Stromal cell of bone marrow (primary cell): ENCODE measurements at regions not wholly inside any gene's neighbourhood (a gene's known extent, or its start where the extent isn't known, plus 50 kb on each side); places are given as distances from the start of the nearest gene placed in this dataset.
A peak's percentile ranks its signal among the peaks of the same experiment; 100 is the strongest.

Source experiments
- DNase-seq: peaks from one replicate; pipeline ENCODE4 v3.0.0-alpha.2; 2012; ENCODE audit warnings: low read depth

- peak; percentile 65 for DNase-seq
Observed at GRCh38 chr4:152094970-152095700, 334.3 kb upstream of the GATB start.

GRCh38 chr4:152091405-152091804 is 330.6 kb upstream of the GATB start:
- no peak for DNase-seq

DNA sequence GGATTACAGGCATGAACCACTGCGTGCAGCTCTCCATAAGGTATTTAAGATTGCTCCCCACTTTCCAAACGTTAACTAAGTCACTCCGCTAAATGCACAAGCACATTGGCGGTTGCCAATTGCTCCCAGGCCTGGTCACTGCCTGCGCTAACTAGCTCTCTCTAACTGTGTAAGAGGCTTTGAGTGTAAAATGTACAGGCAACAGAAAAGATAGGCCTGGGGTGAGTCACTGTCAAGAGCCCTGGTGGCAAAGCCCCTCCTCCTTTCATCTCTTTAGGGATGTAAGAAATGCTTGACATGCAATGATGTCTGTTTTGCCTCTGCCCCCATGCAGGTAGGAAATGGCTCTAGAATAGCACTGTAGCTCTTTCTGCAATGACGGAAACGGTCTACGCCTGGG is 329.7 kb upstream of the GATB start:
- no peak for DNase-seq

DNA sequence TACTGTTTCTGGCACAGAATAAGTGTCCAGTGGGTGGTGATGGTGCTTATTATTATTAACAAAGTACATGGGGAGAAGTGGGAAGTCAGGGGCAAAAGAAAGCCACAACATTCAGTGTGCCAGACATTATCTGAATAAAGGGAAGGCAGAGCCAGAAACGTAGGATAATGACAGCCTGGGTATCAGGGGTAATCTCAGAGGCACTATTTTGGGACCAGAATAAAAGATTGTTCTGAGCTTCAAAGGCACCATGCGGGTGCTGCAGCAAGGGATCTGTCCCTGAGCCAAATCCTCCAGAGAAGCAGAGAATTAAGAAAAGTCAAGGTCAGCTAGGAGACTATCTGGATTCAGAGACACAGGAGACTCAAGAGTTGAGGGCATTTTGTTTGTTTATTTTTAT is 328.8 kb upstream of the GATB start:
- DNase-seq, result no peak

DNA sequence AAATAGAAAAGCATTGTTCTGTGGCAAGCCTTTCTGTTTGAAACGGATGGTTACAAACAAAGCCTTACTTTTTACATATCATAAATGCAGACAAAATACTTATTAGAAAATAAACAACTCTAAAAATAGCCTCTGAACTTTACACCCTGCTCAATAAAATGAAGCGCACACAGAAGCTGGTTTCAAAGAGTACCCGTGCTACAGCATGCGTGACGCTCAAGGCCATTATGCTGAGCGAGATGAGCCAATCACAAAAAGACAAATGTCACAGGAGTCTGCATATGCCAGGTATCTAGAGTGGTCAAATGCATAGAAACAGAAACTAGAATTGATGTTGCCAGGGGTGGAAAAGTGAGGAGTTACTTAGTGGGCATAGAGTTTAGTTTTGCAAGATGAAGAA is 326.5 kb upstream of the GATB start:
- no peak for DNase-seq

DNA sequence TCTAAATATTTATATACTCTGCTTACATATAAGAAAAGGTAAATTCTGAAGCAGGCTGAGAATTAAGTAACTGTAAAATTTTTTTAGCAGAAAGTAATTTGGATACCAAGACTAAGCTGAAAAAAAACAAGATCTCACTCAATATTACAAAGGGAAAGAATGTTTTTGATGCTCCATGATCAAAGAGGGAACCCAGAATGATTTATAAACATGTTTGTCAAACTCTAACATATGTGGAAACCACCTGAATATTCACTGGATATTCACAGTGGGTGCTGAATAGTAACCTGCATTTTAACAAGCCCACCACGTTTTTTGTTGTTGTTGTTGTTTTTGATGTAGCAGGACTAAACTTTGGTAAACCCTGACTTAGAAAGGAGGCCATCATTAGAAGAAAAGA is 324.9 kb upstream of the GATB start:
- DNase-seq, result no peak

- no peak for DNase-seq
Observed at GRCh38 chr4:152083338-152083737, 322.5 kb upstream of the GATB start.

GRCh38 chr4:152081024-152081423 is 320.2 kb upstream of the GATB start:
- DNase-seq, result no peak

GRCh38 chr4:152079543-152080293 is 318.9 kb upstream of the GATB start:
- no peak for DNase-seq

DNA sequence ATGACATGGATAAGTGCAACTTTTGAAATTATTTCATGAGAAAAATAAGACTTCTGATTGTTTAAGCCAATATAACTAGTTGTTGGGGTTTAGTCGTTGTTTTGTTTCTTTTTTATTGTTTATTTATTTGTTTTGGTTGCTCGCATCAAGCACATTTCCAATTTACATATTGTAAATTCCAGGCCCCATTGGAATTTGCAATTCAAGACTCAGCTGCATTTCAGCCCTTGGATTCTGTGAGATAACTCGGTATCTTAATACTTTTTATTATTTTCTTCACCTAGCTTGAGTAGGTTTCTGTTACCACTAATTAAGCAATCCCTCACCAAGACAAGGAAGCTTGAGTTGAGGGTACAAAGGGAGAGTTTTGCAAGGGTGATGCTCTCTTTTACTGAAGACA is 318.3 kb upstream of the GATB start:
- DNase-seq, result no peak

- DNase-seq, result no peak
Observed at GRCh38 chr4:152077582-152077981, 316.8 kb upstream of the GATB start.

DNA sequence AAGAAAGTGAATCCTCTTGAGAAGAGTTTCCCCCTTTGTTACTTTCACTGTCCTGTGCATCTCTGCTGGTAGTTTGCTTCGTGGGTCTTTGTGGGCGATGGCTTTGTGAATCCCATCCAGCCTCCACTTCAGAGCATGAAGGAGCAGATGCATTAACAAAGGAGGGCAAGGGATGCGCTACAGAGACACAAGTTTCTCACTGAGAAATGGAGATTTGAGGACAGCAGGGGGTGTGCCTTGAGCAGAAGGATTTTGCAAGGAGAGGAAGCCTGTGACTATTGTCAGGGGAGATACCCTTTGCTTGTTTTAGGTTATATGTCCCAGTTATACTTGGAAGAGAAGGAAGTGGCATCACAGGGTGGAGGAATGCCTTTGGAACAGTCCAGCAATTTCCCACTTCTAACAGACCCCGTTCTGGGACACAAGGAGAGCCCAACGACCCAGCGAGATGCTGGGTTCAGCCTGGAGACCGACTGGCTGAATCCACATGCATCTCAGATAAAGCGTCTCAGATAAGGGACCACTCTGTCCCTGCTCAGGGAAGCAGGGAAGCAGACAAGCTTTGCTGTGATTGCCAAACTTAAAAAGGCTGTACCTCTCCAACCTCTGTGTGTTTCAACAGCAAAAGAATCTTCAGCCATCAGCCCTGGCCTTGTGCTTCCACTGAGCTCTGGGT is 314.6 kb upstream of the GATB start:
- DNase-seq, result no peak

DNA sequence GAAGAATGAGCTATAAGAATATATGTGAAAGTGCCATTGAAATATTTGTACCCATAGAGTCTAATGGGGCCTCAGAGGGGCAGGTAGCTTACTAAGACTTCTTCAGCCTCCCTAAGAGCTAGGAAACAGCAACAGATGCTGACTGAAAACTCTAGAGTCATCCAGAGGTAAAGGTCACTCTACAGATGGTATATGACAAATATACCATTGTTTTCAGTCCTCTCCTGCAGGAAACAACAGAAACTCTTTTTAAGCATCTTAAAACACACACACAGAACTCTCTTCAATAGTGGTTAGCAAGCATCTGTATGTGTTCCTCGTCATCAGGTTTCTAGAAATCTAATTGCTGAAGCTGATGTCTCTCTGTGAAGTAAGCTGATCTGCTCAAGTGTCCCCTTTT is 313.8 kb upstream of the GATB start:
- DNase-seq, result no peak

DNA sequence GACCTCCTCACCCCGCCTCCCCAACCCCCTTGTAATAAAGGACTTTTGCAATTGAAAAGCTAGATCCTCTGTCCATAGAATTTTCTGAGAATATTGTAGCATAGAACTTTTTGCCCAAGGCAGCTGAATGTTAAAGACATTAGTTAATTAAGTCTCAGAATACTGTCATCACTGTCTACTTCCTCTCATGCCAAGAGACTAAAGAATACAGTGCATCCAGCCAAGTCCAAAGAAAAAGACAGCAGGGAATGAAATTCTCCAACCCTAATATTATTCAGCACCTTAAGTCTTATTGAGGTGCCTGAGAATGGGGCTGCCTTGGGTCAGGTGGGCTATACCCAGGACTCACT is 313.3 kb upstream of the GATB start:
- no peak for DNase-seq

DNA sequence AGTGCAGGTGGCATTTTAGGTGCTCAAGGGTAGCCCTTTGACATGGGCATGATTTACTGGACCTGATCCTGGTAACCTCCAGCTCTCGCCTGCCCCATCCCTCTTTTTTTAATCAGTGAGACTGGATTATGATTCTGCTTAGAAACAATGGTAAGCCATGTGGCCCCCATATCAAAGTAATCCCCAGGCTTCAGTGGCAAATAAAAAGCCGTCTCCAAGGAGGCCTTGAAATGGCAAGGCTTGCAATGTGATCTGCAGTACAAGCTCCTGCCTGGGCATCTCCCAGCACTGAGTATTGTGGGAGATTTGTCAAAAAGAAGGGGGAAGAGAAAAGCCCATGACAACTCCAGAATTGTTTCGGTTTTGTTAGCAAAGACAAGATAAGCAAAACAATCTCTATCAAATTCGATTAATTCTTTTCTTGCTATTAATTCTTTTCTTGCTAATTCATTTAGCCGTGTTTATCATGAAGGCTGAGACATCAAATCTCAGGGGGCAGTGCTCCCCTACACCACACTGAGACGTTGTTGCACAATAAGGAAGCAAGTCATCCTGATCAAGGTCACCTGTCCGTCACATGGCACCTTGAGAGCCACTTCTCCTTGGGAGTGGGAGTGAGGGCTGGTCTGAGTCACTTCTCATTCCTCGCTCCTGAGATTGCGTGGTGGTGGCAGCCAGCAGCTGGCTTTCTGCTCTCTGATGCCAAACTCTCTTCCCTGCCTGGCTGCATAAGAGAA is 312.7 kb upstream of the GATB start:
- DNase-seq, result no peak

GRCh38 chr4:152072906-152073305 is 312.1 kb upstream of the GATB start:
- no peak for DNase-seq

DNA sequence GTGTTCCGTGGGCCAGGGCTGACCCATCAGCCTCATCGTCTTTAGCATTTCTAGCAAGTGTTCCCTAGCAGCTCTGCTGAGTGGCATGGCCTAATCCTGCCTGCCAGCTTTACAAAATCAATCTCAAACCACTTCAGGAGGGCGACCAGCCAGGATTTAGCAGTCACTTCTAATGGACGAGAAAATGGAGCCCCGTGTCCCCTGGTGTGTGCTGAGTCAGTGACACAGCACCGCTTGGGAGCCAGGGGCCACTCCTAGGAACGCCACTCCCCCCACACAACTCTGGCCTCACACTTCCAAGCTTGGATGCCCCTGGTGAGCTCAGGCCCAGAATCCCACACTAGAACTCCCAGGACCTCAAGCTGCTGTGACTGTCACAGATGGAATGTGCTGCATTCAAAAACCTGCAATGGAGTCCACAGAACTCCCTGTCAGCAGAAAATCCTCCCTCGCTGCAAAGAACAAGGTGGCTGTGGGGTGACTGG is 311.2 kb upstream of the GATB start:
- no peak for DNase-seq

- no peak for DNase-seq
Observed at GRCh38 chr4:152070854-152071253, 310.0 kb upstream of the GATB start.

GRCh38 chr4:152068866-152069265 is 308.1 kb upstream of the GATB start:
- DNase-seq, result no peak

- DNase-seq, result no peak
Observed at GRCh38 chr4:152065545-152065944, 304.7 kb upstream of the GATB start.

DNA sequence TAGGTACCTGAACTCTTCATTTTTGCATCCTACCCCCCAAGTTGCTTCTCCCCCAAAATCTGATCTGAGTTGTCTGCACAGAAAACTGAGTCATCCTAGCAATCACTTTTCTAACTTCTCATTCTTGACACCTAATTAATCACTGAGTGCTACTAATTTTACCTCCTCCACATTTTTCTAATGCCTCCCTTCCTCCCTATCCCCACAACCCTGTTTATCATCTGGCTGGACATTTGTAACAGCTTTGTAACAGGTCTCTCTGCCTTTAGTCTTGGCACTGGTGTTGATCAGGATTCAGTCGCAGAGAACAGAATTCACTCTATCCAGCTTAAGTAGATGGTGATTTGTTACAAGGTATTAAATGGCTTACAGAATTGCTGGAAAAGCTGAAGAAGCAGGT is 303.9 kb upstream of the GATB start:
- DNase-seq, result no peak

DNA sequence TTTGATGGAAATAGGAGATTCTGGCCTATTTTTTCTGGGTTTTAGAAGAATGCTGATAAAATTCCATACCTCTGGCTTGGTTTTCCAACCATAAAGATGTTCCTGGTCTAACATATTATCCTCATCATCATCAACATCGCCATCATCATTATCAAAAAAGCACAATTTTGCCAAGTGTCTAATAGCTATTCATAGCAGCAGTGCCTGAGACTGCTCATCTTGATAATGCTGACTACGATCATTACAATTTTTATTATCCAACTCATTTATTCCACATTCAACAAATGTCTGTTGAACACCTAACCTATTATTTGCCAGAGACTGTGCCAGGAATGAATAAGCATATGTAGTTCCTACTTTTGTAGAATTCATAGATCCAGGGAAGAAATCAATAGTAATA is 303.5 kb upstream of the GATB start:
- DNase-seq, result no peak
